NCI-H1694 (cell line): ENCODE measurements at regions not wholly inside any gene's neighbourhood (a gene's known extent, or its start where the extent isn't known, plus 50 kb on each side); places are given as distances from the start of the nearest gene placed in this dataset.

Experiments used
- DNase-seq: peaks from one replicate; lab custom pipeline; 2025; lab: John Stamatoyannopoulos, UW

- DNase-seq, result no peak
These were observed 648.5 kb downstream of the RNF144B start for GRCh38 chr6:19035461-19036195.

DNA sequence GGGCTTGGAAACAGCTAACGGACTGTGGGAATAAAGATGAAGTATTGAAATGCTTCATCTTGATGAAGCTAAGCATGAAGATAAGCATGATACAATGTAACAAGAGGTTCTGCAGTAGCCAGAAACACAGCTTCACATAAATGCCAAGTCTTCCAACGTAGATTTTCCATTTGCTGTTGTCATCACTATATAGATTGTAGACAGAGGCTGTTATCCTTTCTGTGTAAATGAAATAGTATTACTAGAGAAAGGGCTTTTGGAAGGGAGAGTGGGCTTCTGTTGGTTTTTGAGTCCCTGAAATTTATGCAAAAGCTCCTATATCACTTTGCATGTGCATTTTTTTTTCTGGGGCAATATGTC, 649.0 kb downstream of the RNF144B start:
- no peak for DNase-seq

DNA sequence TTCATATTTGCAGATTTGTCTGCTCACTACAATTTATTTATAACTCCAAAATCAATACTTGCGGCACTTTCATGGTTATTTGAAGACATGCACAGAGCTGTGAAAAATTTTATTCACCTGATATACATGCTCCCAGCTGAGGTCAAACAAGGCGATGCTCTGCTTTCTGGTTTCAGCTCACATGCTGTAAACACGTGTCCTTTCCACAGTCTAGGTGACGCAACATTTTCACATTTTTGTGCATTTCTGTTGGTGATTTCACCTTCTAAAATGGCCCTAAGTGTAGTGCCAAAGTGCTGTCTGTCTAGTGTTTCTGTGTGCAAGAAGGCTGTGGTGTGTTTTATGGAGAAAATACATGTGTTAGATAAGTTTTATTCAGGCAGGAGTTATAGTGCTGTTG, 650.5 kb downstream of the RNF144B start:
- no peak for DNase-seq

DNA sequence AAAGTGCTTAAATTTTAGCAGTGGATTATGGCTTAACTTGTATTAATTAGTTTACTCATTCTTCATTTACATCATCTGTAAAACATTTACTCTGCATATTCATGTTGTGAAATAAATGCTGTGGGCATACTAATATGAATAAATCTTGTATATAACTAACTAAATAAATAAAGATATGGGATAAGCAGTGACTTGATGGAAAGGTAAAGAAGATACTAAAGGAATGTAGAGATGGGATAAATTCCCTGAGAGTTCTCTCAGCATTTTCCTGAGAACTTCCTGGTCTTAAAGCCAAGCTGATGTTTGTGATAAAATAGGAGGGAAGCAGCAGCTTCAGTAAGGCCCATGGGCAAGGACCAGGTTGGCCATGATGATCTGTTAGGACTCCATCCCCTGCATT, 652.1 kb downstream of the RNF144B start:
- DNase-seq, result no peak

DNA sequence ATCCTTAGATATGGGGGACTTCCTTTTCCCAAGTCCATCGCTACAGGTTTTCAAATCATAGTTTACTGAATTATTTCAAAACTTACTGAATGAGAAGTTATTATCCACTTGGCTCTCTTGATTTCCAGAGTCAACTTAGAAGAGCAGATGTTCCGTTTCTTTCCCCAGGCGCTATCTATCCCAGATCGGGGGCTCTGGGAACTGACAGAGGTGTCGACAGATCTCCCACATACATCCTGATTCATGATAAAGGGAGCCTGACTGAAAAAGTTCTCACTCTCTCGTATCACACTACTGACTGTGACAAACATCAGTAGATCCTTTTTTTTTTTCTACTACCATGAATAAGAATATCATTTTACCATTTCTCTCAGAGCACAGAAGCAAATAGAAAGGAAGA, 654.8 kb downstream of the RNF144B start:
- DNase-seq, result no peak

DNA sequence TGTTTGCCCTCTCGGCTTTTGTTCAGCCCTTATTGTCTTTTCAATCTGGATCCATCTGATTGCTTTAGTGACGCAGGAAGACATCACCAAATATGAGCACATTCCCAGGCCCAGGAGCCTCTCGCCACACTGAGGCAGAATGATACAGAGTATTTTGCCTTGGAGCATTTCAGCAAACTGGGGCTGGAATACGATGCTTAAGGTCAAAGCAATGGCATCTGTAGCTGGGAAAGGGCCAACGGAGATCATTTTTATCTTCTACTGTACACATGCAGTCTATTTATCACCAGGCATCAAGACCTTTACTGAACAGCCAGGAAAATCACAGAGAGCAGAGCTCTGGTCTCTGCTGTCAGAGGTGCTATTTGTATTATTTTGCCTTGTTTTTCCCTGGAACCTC, 655.3 kb downstream of the RNF144B start:
- DNase-seq, result no peak

DNA sequence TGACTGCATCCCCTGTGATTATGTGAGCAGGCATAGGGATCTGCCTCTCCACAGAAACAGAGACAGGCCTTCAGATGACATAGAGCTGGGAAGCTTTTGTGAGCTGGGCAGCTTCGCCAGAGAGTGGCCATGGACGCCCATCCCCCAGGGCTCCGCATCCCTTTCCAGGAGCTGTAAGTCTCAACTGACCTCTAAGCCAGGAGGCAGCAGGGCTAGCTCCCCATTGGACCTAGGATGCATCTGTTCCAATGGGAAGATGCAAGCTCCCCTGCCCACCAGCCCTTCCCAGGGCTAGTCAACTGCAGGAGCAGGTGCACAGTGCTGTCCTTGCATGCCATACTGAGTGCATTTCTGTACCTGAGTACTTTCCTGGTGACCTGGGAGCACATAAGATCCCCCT, 663.6 kb downstream of the RNF144B start:
- no peak for DNase-seq

DNA sequence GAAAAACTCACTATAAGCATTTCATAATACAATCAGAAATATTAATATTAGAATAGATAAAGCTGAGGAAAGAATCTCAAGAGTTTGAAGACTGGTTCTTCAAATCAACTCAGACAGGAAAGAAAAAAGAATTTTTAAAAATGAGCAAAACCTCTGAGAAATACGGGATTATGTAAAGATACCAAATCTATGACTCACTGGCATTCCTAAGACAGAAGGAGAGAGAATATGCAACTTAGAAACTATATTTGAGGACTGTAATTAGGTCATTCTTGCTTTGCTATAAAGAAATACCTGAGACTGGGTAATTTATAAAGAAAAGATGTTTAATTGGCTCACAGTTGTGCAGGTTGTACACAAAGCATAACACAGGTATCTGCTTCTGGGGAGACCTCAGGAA, 665.1 kb downstream of the RNF144B start:
- DNase-seq, result no peak

- peak; percentile 1 for DNase-seq
These were observed 672.0 kb downstream of the RNF144B start for GRCh38 chr6:19059102-19059501.

GRCh38 chr6:19067165-19067564, 680.0 kb downstream of the RNF144B start:
- DNase-seq, result no peak

DNA sequence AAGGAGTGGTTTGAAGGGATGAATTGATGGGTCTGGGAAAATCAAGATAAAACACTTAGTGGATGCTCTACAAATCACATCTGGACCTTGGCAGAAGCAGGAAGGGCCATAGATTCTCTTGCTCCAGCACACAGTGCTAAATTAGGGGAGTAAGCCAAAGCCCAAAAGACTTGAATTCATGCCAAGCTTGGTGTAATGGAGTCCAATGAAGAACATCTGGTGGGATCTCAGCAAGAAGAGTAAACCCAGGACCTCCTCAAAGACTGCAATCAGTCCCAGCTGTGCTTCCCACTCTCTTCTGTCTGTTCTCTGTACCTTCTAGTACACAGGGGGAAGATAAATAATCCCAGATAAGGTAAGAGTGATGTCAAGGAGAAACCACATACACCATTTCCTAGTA, 683.4 kb downstream of the RNF144B start:
- DNase-seq, result no peak

DNA sequence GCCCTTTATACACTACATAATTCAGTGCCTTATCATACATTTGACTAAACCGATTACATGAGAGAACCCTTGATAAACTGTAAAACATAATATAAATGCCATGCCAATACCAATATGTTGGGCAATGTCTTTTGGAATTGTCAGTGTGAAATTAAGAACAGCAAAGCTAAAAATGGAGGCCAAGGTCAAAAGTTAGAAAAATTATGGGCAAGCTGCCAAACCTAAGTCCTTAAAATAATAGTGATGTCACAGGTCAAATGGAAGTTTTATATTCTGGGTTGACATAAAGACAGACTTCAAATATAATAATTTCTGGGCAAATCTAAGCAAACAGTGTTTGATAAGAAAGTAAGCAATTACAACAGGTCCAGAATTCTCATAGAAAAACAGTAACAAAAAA, 696.7 kb downstream of the RNF144B start:
- no peak for DNase-seq

GRCh38 chr6:19086480-19086879, 699.3 kb downstream of the RNF144B start:
- DNase-seq, result no peak

DNA sequence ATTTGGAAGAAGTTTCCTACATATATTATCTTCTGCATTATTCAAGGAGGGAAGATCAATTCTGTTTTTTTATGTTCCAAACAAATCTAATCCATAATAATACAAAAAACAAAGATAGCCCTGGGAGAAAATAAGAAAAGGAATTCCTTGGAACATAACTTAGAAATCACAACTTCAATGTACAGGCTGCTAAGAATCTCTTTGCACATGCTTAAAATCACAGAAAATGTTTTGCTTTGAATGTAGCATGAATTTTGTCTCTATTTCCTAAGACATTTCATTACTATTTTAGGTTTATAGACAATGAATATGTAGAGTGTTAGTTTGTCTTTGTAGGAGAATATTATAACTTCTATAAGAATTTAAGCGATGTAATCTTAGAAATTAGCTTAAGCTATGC, 700.1 kb downstream of the RNF144B start:
- no peak for DNase-seq

GRCh38 chr6:19087897-19088296, 700.7 kb downstream of the RNF144B start:
- no peak for DNase-seq

DNA sequence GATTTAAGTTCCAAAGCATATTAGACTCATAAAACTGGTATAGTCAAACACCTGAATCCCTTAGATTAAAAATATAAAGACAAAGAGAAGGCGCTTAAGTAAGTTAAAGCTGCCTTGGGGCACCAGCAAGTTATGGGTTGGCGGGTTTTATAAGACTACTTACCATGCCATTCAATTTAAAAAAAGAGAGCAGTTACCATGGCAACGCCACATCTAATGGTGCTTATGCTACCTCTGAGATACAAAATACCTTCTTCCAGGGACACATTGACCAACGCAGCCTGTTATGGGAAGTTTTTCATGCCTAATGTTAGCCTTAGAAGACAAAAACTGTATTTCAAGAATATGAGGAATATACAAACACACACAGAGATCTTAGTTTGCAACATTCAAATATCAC, 713.6 kb downstream of the RNF144B start:
- DNase-seq, result no peak

- DNase-seq, result no peak
These were observed 715.8 kb downstream of the RNF144B start for GRCh38 chr6:19102936-19103335.

DNA sequence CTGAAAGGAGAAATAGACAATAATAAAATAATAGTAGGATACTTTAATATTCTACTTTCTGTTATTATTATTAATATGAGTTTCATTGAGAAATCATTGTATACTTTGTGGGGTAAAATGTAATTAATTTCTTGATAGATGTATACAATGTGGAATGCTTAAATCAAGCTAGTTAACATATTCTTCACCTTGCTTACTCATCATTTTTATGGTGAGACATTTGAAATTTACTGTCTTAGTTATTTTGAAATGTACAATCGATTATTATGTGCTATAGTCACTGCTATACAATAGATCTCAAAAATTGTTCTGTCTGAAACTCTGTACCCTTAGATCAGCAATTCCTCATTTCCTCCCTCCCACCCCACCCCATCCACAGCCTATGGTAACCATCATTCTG, 720.3 kb downstream of the RNF144B start:
- no peak for DNase-seq

DNA sequence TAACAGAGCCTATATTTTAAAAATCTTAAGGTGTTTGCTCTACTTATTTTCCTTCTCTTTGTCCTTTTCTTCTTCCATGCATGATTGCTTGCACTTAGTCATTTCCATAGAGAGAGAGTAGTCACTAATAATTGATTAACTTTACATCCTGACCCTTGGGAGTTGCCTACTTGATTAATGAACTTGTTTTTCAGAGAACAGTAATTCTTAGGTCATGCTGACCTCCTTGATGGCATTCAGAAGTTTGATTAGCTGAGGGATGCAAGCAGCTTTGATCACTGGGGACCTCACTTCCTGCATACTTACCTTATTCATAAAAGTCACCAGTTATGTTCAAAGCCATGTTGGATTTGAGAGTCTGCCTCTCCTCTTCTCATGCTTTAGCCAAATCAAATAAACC, 715.6 kb upstream of the ID4 start:
- no peak for DNase-seq

- no peak for DNase-seq
These were observed 710.1 kb upstream of the ID4 start for GRCh38 chr6:19127081-19127480.

- DNase-seq, result no peak
These were observed 708.5 kb upstream of the ID4 start for GRCh38 chr6:19128701-19129100.

GRCh38 chr6:19135706-19136105, 701.5 kb upstream of the ID4 start:
- DNase-seq, result no peak

DNA sequence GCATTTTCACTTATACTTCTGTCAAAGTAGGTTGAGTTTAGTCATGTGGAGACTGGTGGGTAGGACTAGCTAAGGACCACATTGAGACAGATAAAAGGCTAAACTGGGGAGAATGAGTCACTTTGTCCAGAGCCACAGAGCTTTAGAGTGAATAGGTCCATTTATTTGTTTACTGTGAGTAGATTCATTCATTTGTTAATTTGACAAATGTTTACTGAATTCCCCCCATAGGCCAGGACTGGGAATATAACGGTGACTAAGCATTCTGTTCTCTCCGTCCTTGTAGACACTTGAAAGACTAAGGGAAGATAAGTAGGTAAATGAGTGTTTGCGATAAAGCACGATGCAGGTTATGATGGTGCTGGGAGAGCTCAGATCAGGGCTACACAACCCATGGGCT, 699.7 kb upstream of the ID4 start:
- no peak for DNase-seq

- no peak for DNase-seq
These were observed 694.9 kb upstream of the ID4 start for GRCh38 chr6:19142275-19142674.

GRCh38 chr6:19150307-19150706, 686.9 kb upstream of the ID4 start:
- DNase-seq, result no peak
